Cardiac fibroblast (primary cell): ENCODE measurements at regions not wholly inside any gene's neighbourhood (a gene's known extent, or its start where the extent isn't known, plus 50 kb on each side); places are given as distances from the start of the nearest gene placed in this dataset.

Experiments
- DNase-seq, 2 donors: peaks; one replicate each; pipeline versions ENCODE4 v3.0.0 to v3.0.0-alpha.2; 2010; ENCODE audit warnings: low read depth in 2 of 2
- H3K4me3 ChIP-seq, 2 donors: replicated peaks in 1 of 2; 1 replicate in 1 of 2; 2 replicates in 1 of 2; pipeline ENCODE4 v1.5.1; 2011; ENCODE audit warnings: low read depth in 2 of 2, low read length in 2 of 2, mild to moderate bottlenecking in 2 of 2, moderate library complexity in 1 of 2
- CTCF ChIP-seq: IDR thresholded peaks from one replicate; pipeline ENCODE4 v1.5.1; 2011; ENCODE audit warnings: low read depth, mild to moderate bottlenecking, low read length, inconsistent platforms

- no peak overlapping the region for H3K4me3 ChIP-seq
- DNase-seq, result no peak
- no peak for TF ChIP-seq CTCF
Observed at GRCh38 chr2:121081701-121082100, 203.3 kb downstream of the TFCP2L1 start.

- DNase-seq, result no peak
- no peak overlapping the region for H3K4me3 ChIP-seq
- TF ChIP-seq CTCF, result no peak
Observed at GRCh38 chr2:121082191-121082590, 202.8 kb downstream of the TFCP2L1 start.

GRCh38 chr2:121084130-121084680, 200.8 kb downstream of the TFCP2L1 start:
- no peak for TF ChIP-seq CTCF
- H3K4me3 ChIP-seq, result no peak overlapping the region
- DNase-seq, result no peak

- DNase-seq, result no peak
- H3K4me3 ChIP-seq, result no peak overlapping the region
- TF ChIP-seq CTCF, result no peak
Observed at GRCh38 chr2:121085801-121086200, 199.2 kb downstream of the TFCP2L1 start.

GRCh38 chr2:121086450-121086849, 198.6 kb downstream of the TFCP2L1 start:
- H3K4me3 ChIP-seq, result no peak overlapping the region
- TF ChIP-seq CTCF, result no peak
- DNase-seq, result no peak

GRCh38 chr2:121087117-121087516, 197.9 kb downstream of the TFCP2L1 start:
- no peak for DNase-seq
- TF ChIP-seq CTCF, result no peak
- no peak overlapping the region for H3K4me3 ChIP-seq
